ENCODE measurements at regions not wholly inside any gene's neighbourhood (a gene's known extent, or its start where the extent isn't known, plus 50 kb on each side); places are given as distances from the start of the nearest gene placed in this dataset.

GRCh38 chr18:68114989-68115388 lies 598.5 kb upstream of the DSEL start:
- FAIRE-seq (no peak), DNase-seq (no peak)
- no peak overlapping the region for H3K9ac ChIP-seq (ENCODE audit: low read length in 3 of 3)
- no peak for TF ChIP-seq CTCF (IDR thresholded peaks at IDR 0.05; ENCODE audit: borderline replicate concordance, extremely low read depth, insufficient read depth)
- H3K27me3 ChIP-seq (ENCODE audit: control insufficient read depth, insufficient read depth, low read length): no peaks in the 10 kb centered on the region
- no peak overlapping the region for H3K27ac ChIP-seq (ENCODE audit: low read depth in 2 of 2, low read length in 2 of 2)
- no peaks in the 10 kb centered on the region for H3K9me3 ChIP-seq (ENCODE audit: control insufficient read depth in 2 of 3, insufficient read depth in 1 of 3, low read length in 3 of 3)
- H3K4me1 ChIP-seq (ENCODE audit: control insufficient read depth in 2 of 3, insufficient read depth in 2 of 3, low read depth in 1 of 3, low read length in 3 of 3): no peaks in the 10 kb centered on the region
- intact Hi-C loops (cut with DNase I): no loop called here
- H3K4me3 ChIP-seq (ENCODE audit: low read length in 3 of 3): no peak overlapping the region
- no peaks in the 10 kb centered on the region for H3K36me3 ChIP-seq (ENCODE audit: control insufficient read depth in 2 of 3, insufficient read depth in 3 of 3, low read length in 3 of 3)

- intact Hi-C loops (cut with DNase I): no loop called here
- Histone ChIP-seq H3K9me3 (ENCODE audit: control insufficient read depth in 2 of 3, insufficient read depth in 1 of 3, low read length in 3 of 3) (no peaks in the 10 kb centered on the region), H3K4me3 (ENCODE audit: low read length in 3 of 3) (no peak overlapping the region), H3K9ac (ENCODE audit: low read length in 3 of 3) (no peak overlapping the region), H3K4me1 (ENCODE audit: control insufficient read depth in 2 of 3, insufficient read depth in 2 of 3, low read depth in 1 of 3, low read length in 3 of 3) (no peaks in the 10 kb centered on the region), H3K36me3 (ENCODE audit: control insufficient read depth in 2 of 3, insufficient read depth in 3 of 3, low read length in 3 of 3) (no peaks in the 10 kb centered on the region), H3K27ac (ENCODE audit: low read depth in 2 of 2, low read length in 2 of 2) (no peak overlapping the region), H3K27me3 (ENCODE audit: control insufficient read depth, insufficient read depth, low read length) (no peaks in the 10 kb centered on the region)
- DNase-seq (no peak), FAIRE-seq (no peak)
- TF ChIP-seq CTCF (IDR thresholded peaks at IDR 0.05; ENCODE audit: borderline replicate concordance, extremely low read depth, insufficient read depth): no peak
These were observed 587.5 kb upstream of the DSEL start for GRCh38 chr18:68104036-68104435.

- no peak for FAIRE-seq
- no peak for TF ChIP-seq CTCF (IDR thresholded peaks at IDR 0.05; ENCODE audit: borderline replicate concordance, extremely low read depth, insufficient read depth)
- no peaks in the 10 kb centered on the region for H3K27me3 ChIP-seq (ENCODE audit: control insufficient read depth, insufficient read depth, low read length)
- H3K27ac ChIP-seq (ENCODE audit: low read depth in 2 of 2, low read length in 2 of 2): no peak overlapping the region
- H3K9ac ChIP-seq (ENCODE audit: low read length in 3 of 3): no peak overlapping the region
- no peaks in the 10 kb centered on the region for H3K36me3 ChIP-seq (ENCODE audit: control insufficient read depth in 2 of 3, insufficient read depth in 3 of 3, low read length in 3 of 3)
- DNase-seq: no peak
- H3K9me3 ChIP-seq (ENCODE audit: control insufficient read depth in 2 of 3, insufficient read depth in 1 of 3, low read length in 3 of 3): no peaks in the 10 kb centered on the region
- intact Hi-C loops (cut with DNase I): no loop called here
- no peaks in the 10 kb centered on the region for H3K4me1 ChIP-seq (ENCODE audit: control insufficient read depth in 2 of 3, insufficient read depth in 2 of 3, low read depth in 1 of 3, low read length in 3 of 3)
- no peak overlapping the region for H3K4me3 ChIP-seq (ENCODE audit: low read length in 3 of 3)
These were observed 587.0 kb upstream of the DSEL start for GRCh38 chr18:68103561-68103960.

GRCh38 chr18:68102117-68102516 lies 585.6 kb upstream of the DSEL start:
- Histone ChIP-seq H3K27ac (ENCODE audit: low read depth in 2 of 2, low read length in 2 of 2) (no peak overlapping the region), H3K9ac (ENCODE audit: low read length in 3 of 3) (no peak overlapping the region), H3K9me3 (ENCODE audit: control insufficient read depth in 2 of 3, insufficient read depth in 1 of 3, low read length in 3 of 3) (no peaks in the 10 kb centered on the region), H3K4me3 (ENCODE audit: low read length in 3 of 3) (no peak overlapping the region), H3K4me1 (ENCODE audit: control insufficient read depth in 2 of 3, insufficient read depth in 2 of 3, low read depth in 1 of 3, low read length in 3 of 3) (no peaks in the 10 kb centered on the region), H3K27me3 (ENCODE audit: control insufficient read depth, insufficient read depth, low read length) (no peaks in the 10 kb centered on the region), H3K36me3 (ENCODE audit: control insufficient read depth in 2 of 3, insufficient read depth in 3 of 3, low read length in 3 of 3) (no peaks in the 10 kb centered on the region)
- TF ChIP-seq CTCF (IDR thresholded peaks at IDR 0.05; ENCODE audit: borderline replicate concordance, extremely low read depth, insufficient read depth): no peak
- intact Hi-C loops (cut with DNase I): no loop called here
- FAIRE-seq (no peak), DNase-seq (no peak)
